HCT116 (cell line): ENCODE measurements at regions not wholly inside any gene's neighbourhood (a gene's known extent, or its start where the extent isn't known, plus 50 kb on each side); places are given as distances from the start of the nearest gene placed in this dataset.

Source experiments
- EGR1 ChIP-seq: IDR thresholded peaks from 2 replicates; pipeline ENCODE4 v1.6.1; 2012; ENCODE audit warnings: low read depth
- EZH2phosphoT487 ChIP-seq: fragments of 200-600 bp; IDR thresholded peaks from 2 replicates; pipeline ENCODE4 v1.6.1; 2018; ENCODE audit warnings: antibody characterized with exemption, borderline replicate concordance
- POLR2A ChIP-seq: IDR thresholded peaks from 2 replicates; pipeline ENCODE4 v1.7.0; 2011; ENCODE audit warnings: borderline replicate concordance; ENCODE audit not compliant: insufficient read depth, insufficient read length; ENCODE audit errors: extremely low read depth
- ZNF274 ChIP-seq: fragments of 200-500 bp; sonication (Bioruptor generic); IDR thresholded peaks from 2 replicates; pipeline ENCODE4 v1.6.1; 2014; ENCODE audit warnings: mild to moderate bottlenecking, low read depth, low read length, inconsistent platforms

- TF ChIP-seq EGR1 (no peak), POLR2A (no peak), ZNF274 (no peak), EZH2phosphoT487 (no peak)
These were observed 55.5 kb upstream of the ADGRG2 start for GRCh38 chrX:19177721-19178120.
